ENCODE measurements at regions not wholly inside any gene's neighbourhood (a gene's known extent, or its start where the extent isn't known, plus 50 kb on each side); places are given as distances from the start of the nearest gene placed in this dataset.
"Not testable (repeated sequence)": the region's sequence is repeated elsewhere in the genome, so short reads cannot be mapped to it uniquely, and the experiment has no call there.

- no peak for DNase-seq
Observed at GRCh38 chr6:71730284-71730683, 156.1 kb upstream of the RIMS1 start.

- no peak for DNase-seq
Observed at GRCh38 chr6:71733970-71734899, 152.1 kb upstream of the RIMS1 start.

- no peak for DNase-seq
Observed at GRCh38 chr6:71737953-71738352, 148.4 kb upstream of the RIMS1 start.

GRCh38 chr6:71745525-71745924, 140.8 kb upstream of the RIMS1 start:
- no peak for DNase-seq

GRCh38 chr6:71766146-71766760, 120.1 kb upstream of the RIMS1 start:
- DNase-seq, result no peak

GRCh38 chr6:71766796-71767195, 119.6 kb upstream of the RIMS1 start:
- DNase-seq, result no peak

GRCh38 chr6:71768356-71768755, 118.0 kb upstream of the RIMS1 start:
- no peak for DNase-seq

GRCh38 chr6:71808865-71809264, 77.5 kb upstream of the RIMS1 start:
- DNase-seq, result no peak

- no peak for DNase-seq
Observed at GRCh38 chr6:71810880-71811279, 75.5 kb upstream of the RIMS1 start.

- no peak for DNase-seq
Observed at GRCh38 chr6:71822625-71823024, 63.7 kb upstream of the RIMS1 start.

GRCh38 chr6:71832110-71832764, 54.1 kb upstream of the RIMS1 start:
- DNase-seq, result not testable (repeated sequence)

Measured in kidney glomerular epithelial cell (primary cell).